K562 (cell line): ENCODE measurements at regions not wholly inside any gene's neighbourhood (a gene's known extent, or its start where the extent isn't known, plus 50 kb on each side); places are given as distances from the start of the nearest gene placed in this dataset.

Source experiments
- C11orf30 ChIP-seq: fragments of 450-650 bp; IDR thresholded peaks from 2 replicates; pipeline ENCODE4 v1.6.1; 2016; ENCODE audit warnings: low read depth, mild to moderate bottlenecking
- ESRRB ChIP-seq: fragments of 250-450 bp; sonication (Bioruptor Pico); IDR thresholded peaks from 2 replicates; pipeline ENCODE4 v1.5.0; 2020; ENCODE audit warnings: mild to moderate bottlenecking, moderate library complexity, borderline replicate concordance
- HES1 ChIP-seq: fragments of 450-650 bp; IDR thresholded peaks from 2 replicates; pipeline ENCODE4 v1.6.1; 2016; ENCODE audit warnings: low read depth, mild to moderate bottlenecking, moderate library complexity
- HMG20A ChIP-seq: fragments of 450-650 bp; formaldehyde crosslinking; conservative IDR thresholded peaks from 2 replicates; pipeline ENCODE4 v1.4.0; 2020; ENCODE audit warnings: mild to moderate bottlenecking, mixed read lengths
- HNRNPUL1 ChIP-seq: fragments of 200-400 bp; formaldehyde crosslinking; IDR thresholded peaks from 2 replicates; pipeline ENCODE4 v1.6.1; 2017; ENCODE audit warnings: low read length
- KLF16 ChIP-seq: IDR thresholded peaks from 2 replicates; pipeline ENCODE4 v1.6.1; 2016; ENCODE audit warnings: antibody characterized with exemption
- NEUROD1 ChIP-seq: fragments of 150-350 bp; IDR thresholded peaks from 2 replicates; pipeline ENCODE4 v1.6.1; 2014; ENCODE audit warnings: borderline replicate concordance, low read length, low read depth; ENCODE audit not compliant: partially characterized antibody
- NFE2 ChIP-seq: IDR thresholded peaks from 2 replicates; pipeline ENCODE4 v1.6.1; 2014; ENCODE audit warnings: antibody characterized with exemption, low read depth
- NFE2L1 ChIP-seq: fragments of 450-650 bp; IDR thresholded peaks from 2 replicates; pipeline ENCODE4 v1.6.1; 2016; ENCODE audit warnings: missing genetic modification characterization, low read depth, mild to moderate bottlenecking, missing compliant biosample characterization, moderate library complexity, borderline replicate concordance
- PHF20 ChIP-seq: fragments of 450-650 bp; IDR thresholded peaks from 2 replicates; pipeline ENCODE4 v1.6.1; 2018; ENCODE audit not compliant: partially characterized antibody
- POLR3G ChIP-seq: IDR thresholded peaks from 2 replicates; pipeline ENCODE4 v1.6.1; 2011; ENCODE audit not compliant: insufficient read length, insufficient replicate concordance; ENCODE audit errors: extremely low read depth
- PYGO2 ChIP-seq: fragments of 450-650 bp; IDR thresholded peaks from 2 replicates; pipeline ENCODE4 v1.6.1; 2016; ENCODE audit warnings: mild to moderate bottlenecking, missing genetic modification characterization, moderate library complexity, missing compliant biosample characterization
- REST ChIP-seq, 2 experiments: fragments of 450-650 bp; formaldehyde crosslinking in 1 of 2; IDR thresholded peaks; 2 replicates each; pipeline versions ENCODE4 v1.4.0 to v1.6.1; 2014 to 2020; ENCODE audit warnings: mild to moderate bottlenecking in 2 of 2, borderline replicate concordance in 1 of 2, low read depth in 1 of 2
- SMARCC2 ChIP-seq: fragments of 450-650 bp; IDR thresholded peaks from 2 replicates; pipeline ENCODE4 v1.6.1; 2017; ENCODE audit warnings: antibody characterized with exemption, moderate library complexity, mild to moderate bottlenecking, low read depth
- TEAD4 ChIP-seq, 2 experiments: sonication (generic) in 1 of 2; formaldehyde crosslinking in 1 of 2; IDR thresholded peaks; 2 replicates each; pipeline versions ENCODE4 v1.6.1 to v1.8.0; 2012 to 2022; ENCODE audit warnings: borderline replicate concordance in 1 of 2, inconsistent platforms in 1 of 2, low read length in 1 of 2, mild to moderate bottlenecking in 1 of 2, missing genetic modification reagents in 1 of 2
- U2AF1 ChIP-seq: fragments of 200-400 bp; formaldehyde crosslinking; optimal IDR thresholded peaks from 2 replicates; pipeline ENCODE3; 2017; ENCODE audit warnings: mild to moderate bottlenecking, low read depth, low read length, moderate library complexity
- ZBTB17 ChIP-seq: fragments of 450-650 bp; formaldehyde crosslinking; IDR thresholded peaks from 2 replicates; pipeline ENCODE4 v1.4.0; 2020; ENCODE audit warnings: mild to moderate bottlenecking
- ZC3H4 ChIP-seq: sonication (generic); formaldehyde crosslinking; IDR thresholded peaks from 2 replicates; pipeline ENCODE4 v1.9.0; 2021; ENCODE audit warnings: missing genetic modification reagents, borderline replicate concordance
- ZFP1 ChIP-seq: fragments of 450-650 bp; formaldehyde crosslinking; IDR thresholded peaks from 2 replicates; pipeline ENCODE4 v1.4.0; 2020; ENCODE audit warnings: mild to moderate bottlenecking, mixed read lengths
- ZNF165 ChIP-seq: fragments of 250-450 bp; sonication (Bioruptor Pico); IDR thresholded peaks from 2 replicates; pipeline ENCODE4 v1.4.0; 2020; ENCODE audit warnings: borderline replicate concordance

- TF ChIP-seq REST (IDR thresholded peaks at IDR 0.05; ENCODE audit: borderline replicate concordance): peak; percentile 21; the same call in 1 of the 2 replicates
- TF ChIP-seq REST (CRISPR knock-in tag; IDR thresholded peaks at IDR 0.05; ENCODE audit: low read depth): no peak
- TF ChIP-seq HNRNPUL1: no peak
- TF ChIP-seq SMARCC2: no peak
- no peak for TF ChIP-seq PHF20
- no peak for TF ChIP-seq NFE2
- TF ChIP-seq ZFP1: no peak
- no peak for TF ChIP-seq PYGO2 (tag)
- no peak for TF ChIP-seq TEAD4 (IDR thresholded peaks at IDR 0.05; ENCODE audit: low read length)
- TF ChIP-seq TEAD4 (CRISPR knock-in tag; IDR thresholded peaks at IDR 0.05; ENCODE audit: borderline replicate concordance): no peak
- no peak for TF ChIP-seq NFE2L1 (tag)
- TF ChIP-seq HMG20A (CRISPR knock-in tag): no peak
- no peak for TF ChIP-seq ZC3H4
- no peak for TF ChIP-seq C11orf30
- no peak for TF ChIP-seq ZNF165 (CRISPR knock-in tag)
- TF ChIP-seq ZBTB17: no peak
- TF ChIP-seq U2AF1: no peak
- TF ChIP-seq HES1: no peak
- TF ChIP-seq ESRRB (CRISPR knock-in tag): no peak
- TF ChIP-seq POLR3G: no peak
- TF ChIP-seq NEUROD1: no peak
- TF ChIP-seq KLF16: no peak
Measured at GRCh38 chr6:47362857-47363461, 53.3 kb upstream of the TNFRSF21 start (continued).
